Upper lobe of right lung (tissue), 1 donor: ENCODE measurements at regions not wholly inside any gene's neighbourhood (a gene's known extent, or its start where the extent isn't known, plus 50 kb on each side); places are given as distances from the start of the nearest gene placed in this dataset.

Experiments
- ATAC-seq: fragments of 200-7000 bp; cut with Tn5 transposase; one replicate; pipeline ENCODE4 v1.9.1; 2020; ENCODE audit warnings: mild to moderate bottlenecking, moderate library complexity
- DNase-seq: peaks from one replicate; pipeline ENCODE4 v3.0.0-alpha.2; 2020
- H3K27ac ChIP-seq: fragments of 200-600 bp; one replicate; pipeline ENCODE4 v1.8.0; 2022
- H3K27me3 ChIP-seq: fragments of 200-600 bp; one replicate; pipeline ENCODE4 v1.8.0; 2022; ENCODE audit warnings: mild to moderate bottlenecking
- H3K36me3 ChIP-seq: fragments of 200-600 bp; one replicate; pipeline ENCODE4 v1.8.0; 2022
- H3K4me1 ChIP-seq: fragments of 200-600 bp; one replicate; pipeline ENCODE4 v1.8.0; 2022
- H3K4me3 ChIP-seq: fragments of 200-600 bp; one replicate; pipeline ENCODE4 v1.8.0; 2022; ENCODE audit warnings: mild to moderate bottlenecking
- H3K9me3 ChIP-seq: fragments of 200-600 bp; one replicate; pipeline ENCODE4 v1.8.0; 2022
- CTCF ChIP-seq: fragments of 200-600 bp; IDR thresholded peaks from one replicate; pipeline ENCODE4 v1.8.0; 2022; ENCODE audit warnings: antibody characterized with exemption
- intact Hi-C: fragments of 100-400 bp; cut with DNase I; formaldehyde crosslinking; loops from one replicate; pipeline ENCODE4 v1.11.0; 2022
- donor health status: DM: no; HTN: yes; CAD: no; lungs with severe emphysema.

- intact Hi-C loops: no loop called here
- Histone ChIP-seq H3K27me3 (no peaks in the 10 kb centered on the region), H3K27ac (no peak overlapping the region), H3K36me3 (no peaks in the 10 kb centered on the region), H3K4me3 (no peak overlapping the region), H3K4me1 (no peaks in the 10 kb centered on the region), H3K9me3 (no peaks in the 10 kb centered on the region)
- no peak for ATAC-seq
- no peak for DNase-seq
- no peak for TF ChIP-seq CTCF
Observed at GRCh38 chr14:56027916-56028712, 90.1 kb upstream of the PELI2 start.

- no peak overlapping the region for H3K27ac ChIP-seq
- H3K9me3 ChIP-seq: no peaks in the 10 kb centered on the region
- DNase-seq (no peak), ATAC-seq (no peak)
- no peak overlapping the region for H3K4me3 ChIP-seq
- H3K27me3 ChIP-seq: no peaks in the 10 kb centered on the region
- intact Hi-C loops: no loop called here
- H3K4me1 ChIP-seq: no peaks in the 10 kb centered on the region
- no peaks in the 10 kb centered on the region for H3K36me3 ChIP-seq
- TF ChIP-seq CTCF: no peak
Observed at GRCh38 chr14:56036353-56036752, 81.9 kb upstream of the PELI2 start.

GRCh38 chr14:56040121-56040520 is 78.1 kb upstream of the PELI2 start:
- H3K9me3 ChIP-seq: no peaks in the 10 kb centered on the region
- no peak for ATAC-seq
- no peak for DNase-seq
- no peaks in the 10 kb centered on the region for H3K4me1 ChIP-seq
- H3K27ac ChIP-seq: no peak overlapping the region
- intact Hi-C loops: no loop called here
- H3K27me3 ChIP-seq: no peaks in the 10 kb centered on the region
- TF ChIP-seq CTCF: no peak
- no peaks in the 10 kb centered on the region for H3K36me3 ChIP-seq
- no peak overlapping the region for H3K4me3 ChIP-seq

DNA sequence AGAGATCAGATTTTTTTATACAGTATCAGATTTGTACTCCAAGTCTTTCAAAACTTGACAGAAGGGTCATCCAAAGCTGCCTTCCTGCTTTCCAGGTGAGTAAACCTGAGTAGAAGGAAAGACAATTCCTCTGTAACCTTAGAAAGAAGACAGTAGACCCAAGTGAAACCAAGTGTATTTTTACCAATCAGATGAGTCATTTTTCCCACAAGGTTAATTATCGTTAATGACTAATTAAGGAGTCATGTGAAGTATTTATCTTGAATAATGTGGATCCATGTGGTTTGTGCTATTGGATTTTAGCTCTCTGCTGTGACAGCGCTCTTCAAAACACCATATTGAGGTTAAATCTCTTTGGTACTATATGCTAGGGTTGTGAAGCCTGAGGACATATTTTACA is 74.0 kb upstream of the PELI2 start:
- ATAC-seq: no peak
- intact Hi-C loops: no loop called here
- no peak for TF ChIP-seq CTCF
- no peaks in the 10 kb centered on the region for H3K4me1 ChIP-seq
- no peaks in the 10 kb centered on the region for H3K27me3 ChIP-seq
- H3K4me3 ChIP-seq: no peak overlapping the region
- no peaks in the 10 kb centered on the region for H3K36me3 ChIP-seq
- H3K27ac ChIP-seq: no peak overlapping the region
- H3K9me3 ChIP-seq: no peaks in the 10 kb centered on the region
- DNase-seq: no peak

DNA sequence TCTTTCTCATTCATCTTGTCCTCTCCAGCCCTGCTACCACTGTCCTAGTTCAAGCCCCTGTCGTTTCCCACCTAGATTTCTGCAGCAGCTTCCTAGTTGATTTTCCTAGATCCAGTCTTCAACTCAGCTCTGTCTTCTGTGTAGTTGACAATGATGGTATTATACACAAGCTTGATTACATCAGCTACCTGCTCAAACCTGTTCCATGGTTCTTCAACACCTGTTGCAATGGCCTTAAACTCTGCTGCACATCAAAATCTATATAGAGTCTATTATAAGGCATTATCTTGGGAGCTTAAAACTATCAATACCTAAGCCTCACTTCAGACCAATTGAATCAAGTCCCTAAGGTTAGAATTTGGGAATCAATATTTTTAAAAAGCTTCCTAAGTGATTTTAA is 71.7 kb upstream of the PELI2 start:
- Histone ChIP-seq H3K4me1 (no peaks in the 10 kb centered on the region), H3K9me3 (no peaks in the 10 kb centered on the region), H3K4me3 (no peak overlapping the region), H3K36me3 (no peaks in the 10 kb centered on the region), H3K27me3 (no peaks in the 10 kb centered on the region), H3K27ac (no peak overlapping the region)
- no peak for DNase-seq
- ATAC-seq: no peak
- no peak for TF ChIP-seq CTCF
- intact Hi-C loops: no loop called here

DNA sequence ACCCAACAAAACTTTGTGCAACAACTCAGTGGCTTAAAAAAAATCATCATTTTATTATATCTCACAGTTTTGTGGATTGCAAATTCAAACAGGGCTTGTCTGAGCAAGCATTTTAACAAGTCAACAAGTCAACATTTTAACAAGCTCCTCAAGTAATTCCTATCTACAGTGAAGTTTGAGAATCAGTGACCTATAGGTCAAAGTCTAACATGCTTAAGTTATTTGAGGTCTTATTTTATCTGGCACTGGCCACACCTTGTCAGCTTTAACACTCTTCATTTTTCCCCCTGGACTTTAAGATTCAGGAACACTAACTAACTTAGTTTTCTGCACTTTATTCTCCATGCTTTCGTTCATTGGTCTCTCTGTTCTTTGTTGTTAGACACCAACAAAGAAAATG is 71.2 kb upstream of the PELI2 start:
- ATAC-seq (no peak), DNase-seq (no peak)
- intact Hi-C loops: no loop called here
- Histone ChIP-seq H3K4me1 (no peaks in the 10 kb centered on the region), H3K9me3 (no peaks in the 10 kb centered on the region), H3K4me3 (no peak overlapping the region), H3K27ac (no peak overlapping the region), H3K27me3 (no peaks in the 10 kb centered on the region), H3K36me3 (no peaks in the 10 kb centered on the region)
- no peak for TF ChIP-seq CTCF
